GM23338 (cell line): ENCODE measurements at regions not wholly inside any gene's neighbourhood (a gene's known extent, or its start where the extent isn't known, plus 50 kb on each side); places are given as distances from the start of the nearest gene placed in this dataset.

ENCODE experiments used
- ATAC-seq: fragments of 200-7000 bp; cut with Tn5 transposase; 3 replicates; pipeline ENCODE4 v1.9.1; 2020
- DNase-seq: peaks from one replicate; pipeline ENCODE4 v3.0.0-alpha.2; 2015; ENCODE audit warnings: low spot score
- H2AFZ ChIP-seq: fragments of 200-600 bp; sonication (generic); 2 replicates; pipeline ENCODE4 v1.8.0; 2016; ENCODE audit warnings: antibody characterized with exemption, mild to moderate bottlenecking, moderate library complexity
- H3F3A ChIP-seq: fragments of 200-600 bp; sonication (generic); replicated peaks from 2 replicates; pipeline ENCODE4 v1.8.0; 2017; ENCODE audit warnings: antibody characterized with exemption, mixed run types, low read depth
- H3K27ac ChIP-seq: fragments of 200-600 bp; sonication (generic); 2 replicates; pipeline ENCODE4 v1.6.1; 2016; ENCODE audit warnings: low read depth
- H3K27me3 ChIP-seq: fragments of 200-600 bp; sonication (generic); 2 replicates; pipeline ENCODE4 v1.8.0; 2016; ENCODE audit warnings: mild to moderate bottlenecking, mixed run types, moderate library complexity; ENCODE audit not compliant: insufficient read depth
- H3K36me3 ChIP-seq: fragments of 200-600 bp; sonication (generic); 2 replicates; pipeline ENCODE4 v1.8.0; 2016; ENCODE audit warnings: mild to moderate bottlenecking; ENCODE audit not compliant: insufficient read depth
- H3K4me1 ChIP-seq: fragments of 200-600 bp; sonication (generic); 2 replicates; pipeline ENCODE4 v1.8.0; 2016; ENCODE audit warnings: mild to moderate bottlenecking, moderate library complexity; ENCODE audit not compliant: insufficient read depth
- H3K4me2 ChIP-seq: fragments of 200-600 bp; sonication (generic); 2 replicates; pipeline ENCODE4 v1.7.1; 2017; ENCODE audit warnings: mixed run types
- H3K4me3 ChIP-seq: fragments of 200-600 bp; sonication (generic); 2 replicates; pipeline ENCODE4 v1.6.1; 2016; ENCODE audit warnings: mixed run types
- H3K79me2 ChIP-seq: fragments of 200-600 bp; sonication (generic); replicated peaks from 2 replicates; pipeline ENCODE4 v1.8.0; 2017; ENCODE audit warnings: mild to moderate bottlenecking; ENCODE audit not compliant: insufficient read depth
- H3K9me2 ChIP-seq: fragments of 200-600 bp; sonication (generic); 2 replicates; pipeline ENCODE4 v1.8.0; 2017; ENCODE audit not compliant: insufficient read depth
- H4K20me1 ChIP-seq: fragments of 200-600 bp; sonication (generic); replicated peaks from 2 replicates; pipeline ENCODE4 v1.8.0; 2017; ENCODE audit warnings: mild to moderate bottlenecking; ENCODE audit not compliant: insufficient read depth
- H3K27ac Mint-ChIP-seq: 2 replicates; pipeline ENCODE4 v1.8.0; 2020; ENCODE audit warnings: inconsistent platforms, mild to moderate bottlenecking, moderate library complexity, mixed read lengths
- H3K27me3 Mint-ChIP-seq: 3 replicates; pipeline ENCODE4 v1.8.0; 2022; ENCODE audit warnings: low read depth, mild to moderate bottlenecking, moderate library complexity, mixed read lengths, inconsistent platforms; ENCODE audit not compliant: insufficient read depth, poor library complexity
- H3K36me3 Mint-ChIP-seq: 3 replicates; pipeline ENCODE4 v1.8.0; 2021; ENCODE audit warnings: low read depth, mild to moderate bottlenecking, inconsistent platforms, moderate library complexity, mixed read lengths
- H3K4me1 Mint-ChIP-seq: 3 replicates; pipeline ENCODE4 v1.8.0; 2020; ENCODE audit warnings: mild to moderate bottlenecking, inconsistent platforms, mixed read lengths
- H3K4me3 Mint-ChIP-seq: 3 replicates; pipeline ENCODE4 v1.8.0; 2021; ENCODE audit warnings: moderate library complexity, mild to moderate bottlenecking, inconsistent platforms, mixed read lengths
- H3K9me3 Mint-ChIP-seq: 3 replicates; pipeline ENCODE4 v1.8.0; 2020; ENCODE audit warnings: moderate library complexity, mild to moderate bottlenecking, inconsistent platforms, mixed read lengths
- CREB1 ChIP-seq: fragments of 250-450 bp; sonication (Bioruptor Pico); IDR thresholded peaks from 2 replicates; pipeline ENCODE4 v1.5.0; 2020; ENCODE audit warnings: low read depth, mild to moderate bottlenecking, moderate library complexity
- EZH2 ChIP-seq: fragments of 200-600 bp; sonication (generic); IDR thresholded peaks from one replicate; pipeline ENCODE4 v1.8.0; 2017; ENCODE audit warnings: antibody characterized with exemption, mild to moderate bottlenecking, low read depth; ENCODE audit not compliant: unreplicated experiment
- EZH2phosphoT487 ChIP-seq: fragments of 200-600 bp; sonication (generic); IDR thresholded peaks from one replicate; pipeline ENCODE4 v1.8.1; 2018; ENCODE audit warnings: antibody characterized with exemption; ENCODE audit not compliant: unreplicated experiment
- JUNB ChIP-seq: IDR thresholded peaks from one replicate; pipeline ENCODE4 v1.6.1; 2016; ENCODE audit warnings: antibody characterized with exemption; ENCODE audit not compliant: unreplicated experiment
- NANOG ChIP-seq: IDR thresholded peaks from 2 replicates; pipeline ENCODE4 v1.6.1; 2016; ENCODE audit warnings: antibody characterized with exemption, borderline replicate concordance
- POLR2AphosphoS5 ChIP-seq: IDR thresholded peaks from 2 replicates; pipeline ENCODE4 v1.6.1; 2016; ENCODE audit warnings: antibody characterized with exemption, low read depth
- STAT1 ChIP-seq: IDR thresholded peaks from one replicate; pipeline ENCODE4 v1.6.1; 2016; ENCODE audit warnings: antibody characterized with exemption; ENCODE audit not compliant: unreplicated experiment
- ZNF114 ChIP-seq: fragments of 250-450 bp; sonication (Bioruptor Pico); IDR thresholded peaks from 2 replicates; pipeline ENCODE4 v1.5.0; 2020; ENCODE audit warnings: mild to moderate bottlenecking, moderate library complexity
- ZNF331 ChIP-seq: fragments of 250-450 bp; sonication (Bioruptor Pico); IDR thresholded peaks from 2 replicates; pipeline ENCODE4 v1.5.0; 2020; ENCODE audit warnings: low read depth, mild to moderate bottlenecking, moderate library complexity
- TF ChIP-seq, protein P1 (sequence below), 2 experiments: fragments of 200-600 bp in 1 of 2; sonication (generic) in 1 of 2; conservative IDR thresholded peaks; 2 replicates each; pipeline versions ENCODE4 v1.5.1 to v1.6.1; 2016 to 2017; ENCODE audit warnings: antibody characterized with exemption in 2 of 2, low read depth in 2 of 2, mild to moderate bottlenecking in 2 of 2, moderate library complexity in 1 of 2
- TF ChIP-seq, protein P2 (sequence below): fragments of 250-450 bp; sonication (Bioruptor Pico); IDR thresholded peaks from 2 replicates; pipeline ENCODE4 v1.5.0; 2020; ENCODE audit warnings: mild to moderate bottlenecking, moderate library complexity
- TF ChIP-seq, protein P3 (sequence below): IDR thresholded peaks from 2 replicates; pipeline ENCODE4 v1.6.1; 2016; ENCODE audit warnings: antibody characterized with exemption
- TF ChIP-seq, protein P4 (sequence below): IDR thresholded peaks from one replicate; pipeline ENCODE4 v1.6.1; 2018; ENCODE audit warnings: antibody characterized with exemption; ENCODE audit not compliant: unreplicated experiment

DNA sequence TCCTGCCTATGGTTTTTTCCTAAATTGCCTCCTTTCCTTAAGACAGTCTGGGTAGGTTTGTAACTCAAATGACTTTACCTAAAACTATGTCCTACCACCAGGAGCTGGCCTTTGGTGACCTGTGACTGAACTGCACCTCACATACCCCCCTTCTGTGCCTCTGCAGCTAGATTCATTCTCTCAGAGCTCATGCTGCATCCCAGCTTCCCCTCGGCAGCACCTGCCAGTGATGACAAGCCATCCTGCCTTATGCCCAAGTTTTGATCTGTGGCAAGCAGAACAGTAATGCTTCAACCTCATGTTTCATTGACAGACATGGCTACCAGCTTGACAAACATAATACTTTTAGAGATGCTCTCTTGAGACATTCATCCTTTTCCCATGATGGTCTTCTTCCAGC, 141.9 kb downstream of the TSEN15 start:
- Histone ChIP-seq H3K4me3 (no peak overlapping the region), H3K4me1 (no peaks in the 10 kb centered on the region; the same call in 1 of the 2 replicates), H3K79me2 (no peaks in the 10 kb centered on the region), H3K27me3 (no peaks in the 10 kb centered on the region), H3F3A (no peaks in the 10 kb centered on the region), H2AFZ (no peak overlapping the region), H3K9me2 (no peaks in the 10 kb centered on the region), H3K36me3 (no peaks in the 10 kb centered on the region), H3K27ac (no peak overlapping the region), H4K20me1 (no peaks in the 10 kb centered on the region), H3K4me2 (no peak overlapping the region)
- Mint-ChIP-seq H3K9me3 (no peaks in the 10 kb centered on the region), H3K4me1 (0 out of 3 replicates have a peak, but pooled peaks cover 2% of the 10 kb centered on the region), H3K27ac (no peak overlapping the region), H3K4me3 (no peak overlapping the region), H3K27me3 (no peaks in the 10 kb centered on the region), H3K36me3 (no peaks in the 10 kb centered on the region)
- TF ChIP-seq JUNB (no peak), EZH2 (no peak), NANOG (no peak), POLR2AphosphoS5 (no peak), ZNF114 (CRISPR knock-in tag) (no peak), ZNF331 (CRISPR knock-in tag) (no peak), EZH2phosphoT487 (no peak), CREB1 (CRISPR knock-in tag) (no peak), STAT1 (no peak)
- TF ChIP-seq, protein P1, sequence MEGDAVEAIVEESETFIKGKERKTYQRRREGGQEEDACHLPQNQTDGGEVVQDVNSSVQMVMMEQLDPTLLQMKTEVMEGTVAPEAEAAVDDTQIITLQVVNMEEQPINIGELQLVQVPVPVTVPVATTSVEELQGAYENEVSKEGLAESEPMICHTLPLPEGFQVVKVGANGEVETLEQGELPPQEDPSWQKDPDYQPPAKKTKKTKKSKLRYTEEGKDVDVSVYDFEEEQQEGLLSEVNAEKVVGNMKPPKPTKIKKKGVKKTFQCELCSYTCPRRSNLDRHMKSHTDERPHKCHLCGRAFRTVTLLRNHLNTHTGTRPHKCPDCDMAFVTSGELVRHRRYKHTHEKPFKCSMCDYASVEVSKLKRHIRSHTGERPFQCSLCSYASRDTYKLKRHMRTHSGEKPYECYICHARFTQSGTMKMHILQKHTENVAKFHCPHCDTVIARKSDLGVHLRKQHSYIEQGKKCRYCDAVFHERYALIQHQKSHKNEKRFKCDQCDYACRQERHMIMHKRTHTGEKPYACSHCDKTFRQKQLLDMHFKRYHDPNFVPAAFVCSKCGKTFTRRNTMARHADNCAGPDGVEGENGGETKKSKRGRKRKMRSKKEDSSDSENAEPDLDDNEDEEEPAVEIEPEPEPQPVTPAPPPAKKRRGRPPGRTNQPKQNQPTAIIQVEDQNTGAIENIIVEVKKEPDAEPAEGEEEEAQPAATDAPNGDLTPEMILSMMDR (conservative IDR thresholded peaks at IDR 0.05; ENCODE audit: low read depth in 2 of 2): no peak
- TF ChIP-seq, protein P2, sequence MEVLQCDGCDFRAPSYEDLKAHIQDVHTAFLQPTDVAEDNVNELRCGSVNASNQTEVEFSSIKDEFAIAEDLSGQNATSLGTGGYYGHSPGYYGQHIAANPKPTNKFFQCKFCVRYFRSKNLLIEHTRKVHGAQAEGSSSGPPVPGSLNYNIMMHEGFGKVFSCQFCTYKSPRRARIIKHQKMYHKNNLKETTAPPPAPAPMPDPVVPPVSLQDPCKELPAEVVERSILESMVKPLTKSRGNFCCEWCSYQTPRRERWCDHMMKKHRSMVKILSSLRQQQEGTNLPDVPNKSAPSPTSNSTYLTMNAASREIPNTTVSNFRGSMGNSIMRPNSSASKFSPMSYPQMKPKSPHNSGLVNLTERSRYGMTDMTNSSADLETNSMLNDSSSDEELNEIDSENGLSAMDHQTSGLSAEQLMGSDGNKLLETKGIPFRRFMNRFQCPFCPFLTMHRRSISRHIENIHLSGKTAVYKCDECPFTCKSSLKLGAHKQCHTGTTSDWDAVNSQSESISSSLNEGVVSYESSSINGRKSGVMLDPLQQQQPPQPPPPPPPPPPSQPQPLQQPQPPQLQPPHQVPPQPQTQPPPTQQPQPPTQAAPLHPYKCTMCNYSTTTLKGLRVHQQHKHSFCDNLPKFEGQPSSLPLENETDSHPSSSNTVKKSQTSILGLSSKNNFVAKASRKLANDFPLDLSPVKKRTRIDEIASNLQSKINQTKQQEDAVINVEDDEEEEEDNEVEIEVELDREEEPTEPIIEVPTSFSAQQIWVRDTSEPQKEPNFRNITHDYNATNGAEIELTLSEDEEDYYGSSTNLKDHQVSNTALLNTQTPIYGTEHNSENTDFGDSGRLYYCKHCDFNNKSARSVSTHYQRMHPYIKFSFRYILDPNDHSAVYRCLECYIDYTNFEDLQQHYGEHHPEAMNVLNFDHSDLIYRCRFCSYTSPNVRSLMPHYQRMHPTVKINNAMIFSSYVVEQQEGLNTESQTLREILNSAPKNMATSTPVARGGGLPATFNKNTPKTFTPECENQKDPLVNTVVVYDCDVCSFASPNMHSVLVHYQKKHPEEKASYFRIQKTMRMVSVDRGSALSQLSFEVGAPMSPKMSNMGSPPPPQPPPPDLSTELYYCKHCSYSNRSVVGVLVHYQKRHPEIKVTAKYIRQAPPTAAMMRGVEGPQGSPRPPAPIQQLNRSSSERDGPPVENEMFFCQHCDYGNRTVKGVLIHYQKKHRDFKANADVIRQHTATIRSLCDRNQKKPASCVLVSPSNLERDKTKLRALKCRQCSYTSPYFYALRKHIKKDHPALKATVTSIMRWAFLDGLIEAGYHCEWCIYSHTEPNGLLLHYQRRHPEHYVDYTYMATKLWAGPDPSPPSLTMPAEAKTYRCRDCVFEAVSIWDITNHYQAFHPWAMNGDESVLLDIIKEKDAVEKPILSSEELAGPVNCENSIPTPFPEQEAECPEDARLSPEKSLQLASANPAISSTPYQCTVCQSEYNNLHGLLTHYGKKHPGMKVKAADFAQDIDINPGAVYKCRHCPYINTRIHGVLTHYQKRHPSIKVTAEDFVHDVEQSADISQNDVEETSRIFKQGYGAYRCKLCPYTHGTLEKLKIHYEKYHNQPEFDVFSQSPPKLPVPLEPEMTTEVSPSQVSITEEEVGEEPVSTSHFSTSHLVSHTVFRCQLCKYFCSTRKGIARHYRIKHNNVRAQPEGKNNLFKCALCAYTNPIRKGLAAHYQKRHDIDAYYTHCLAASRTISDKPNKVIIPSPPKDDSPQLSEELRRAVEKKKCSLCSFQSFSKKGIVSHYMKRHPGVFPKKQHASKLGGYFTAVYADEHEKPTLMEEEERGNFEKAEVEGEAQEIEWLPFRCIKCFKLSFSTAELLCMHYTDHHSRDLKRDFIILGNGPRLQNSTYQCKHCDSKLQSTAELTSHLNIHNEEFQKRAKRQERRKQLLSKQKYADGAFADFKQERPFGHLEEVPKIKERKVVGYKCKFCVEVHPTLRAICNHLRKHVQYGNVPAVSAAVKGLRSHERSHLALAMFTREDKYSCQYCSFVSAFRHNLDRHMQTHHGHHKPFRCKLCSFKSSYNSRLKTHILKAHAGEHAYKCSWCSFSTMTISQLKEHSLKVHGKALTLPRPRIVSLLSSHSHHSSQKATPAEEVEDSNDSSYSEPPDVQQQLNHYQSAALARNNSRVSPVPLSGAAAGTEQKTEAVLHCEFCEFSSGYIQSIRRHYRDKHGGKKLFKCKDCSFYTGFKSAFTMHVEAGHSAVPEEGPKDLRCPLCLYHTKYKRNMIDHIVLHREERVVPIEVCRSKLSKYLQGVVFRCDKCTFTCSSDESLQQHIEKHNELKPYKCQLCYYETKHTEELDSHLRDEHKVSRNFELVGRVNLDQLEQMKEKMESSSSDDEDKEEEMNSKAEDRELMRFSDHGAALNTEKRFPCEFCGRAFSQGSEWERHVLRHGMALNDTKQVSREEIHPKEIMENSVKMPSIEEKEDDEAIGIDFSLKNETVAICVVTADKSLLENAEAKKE (CRISPR knock-in tag): no peak
- TF ChIP-seq, protein P3, sequence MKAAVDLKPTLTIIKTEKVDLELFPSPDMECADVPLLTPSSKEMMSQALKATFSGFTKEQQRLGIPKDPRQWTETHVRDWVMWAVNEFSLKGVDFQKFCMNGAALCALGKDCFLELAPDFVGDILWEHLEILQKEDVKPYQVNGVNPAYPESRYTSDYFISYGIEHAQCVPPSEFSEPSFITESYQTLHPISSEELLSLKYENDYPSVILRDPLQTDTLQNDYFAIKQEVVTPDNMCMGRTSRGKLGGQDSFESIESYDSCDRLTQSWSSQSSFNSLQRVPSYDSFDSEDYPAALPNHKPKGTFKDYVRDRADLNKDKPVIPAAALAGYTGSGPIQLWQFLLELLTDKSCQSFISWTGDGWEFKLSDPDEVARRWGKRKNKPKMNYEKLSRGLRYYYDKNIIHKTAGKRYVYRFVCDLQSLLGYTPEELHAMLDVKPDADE: no peak
- TF ChIP-seq, protein P4, sequence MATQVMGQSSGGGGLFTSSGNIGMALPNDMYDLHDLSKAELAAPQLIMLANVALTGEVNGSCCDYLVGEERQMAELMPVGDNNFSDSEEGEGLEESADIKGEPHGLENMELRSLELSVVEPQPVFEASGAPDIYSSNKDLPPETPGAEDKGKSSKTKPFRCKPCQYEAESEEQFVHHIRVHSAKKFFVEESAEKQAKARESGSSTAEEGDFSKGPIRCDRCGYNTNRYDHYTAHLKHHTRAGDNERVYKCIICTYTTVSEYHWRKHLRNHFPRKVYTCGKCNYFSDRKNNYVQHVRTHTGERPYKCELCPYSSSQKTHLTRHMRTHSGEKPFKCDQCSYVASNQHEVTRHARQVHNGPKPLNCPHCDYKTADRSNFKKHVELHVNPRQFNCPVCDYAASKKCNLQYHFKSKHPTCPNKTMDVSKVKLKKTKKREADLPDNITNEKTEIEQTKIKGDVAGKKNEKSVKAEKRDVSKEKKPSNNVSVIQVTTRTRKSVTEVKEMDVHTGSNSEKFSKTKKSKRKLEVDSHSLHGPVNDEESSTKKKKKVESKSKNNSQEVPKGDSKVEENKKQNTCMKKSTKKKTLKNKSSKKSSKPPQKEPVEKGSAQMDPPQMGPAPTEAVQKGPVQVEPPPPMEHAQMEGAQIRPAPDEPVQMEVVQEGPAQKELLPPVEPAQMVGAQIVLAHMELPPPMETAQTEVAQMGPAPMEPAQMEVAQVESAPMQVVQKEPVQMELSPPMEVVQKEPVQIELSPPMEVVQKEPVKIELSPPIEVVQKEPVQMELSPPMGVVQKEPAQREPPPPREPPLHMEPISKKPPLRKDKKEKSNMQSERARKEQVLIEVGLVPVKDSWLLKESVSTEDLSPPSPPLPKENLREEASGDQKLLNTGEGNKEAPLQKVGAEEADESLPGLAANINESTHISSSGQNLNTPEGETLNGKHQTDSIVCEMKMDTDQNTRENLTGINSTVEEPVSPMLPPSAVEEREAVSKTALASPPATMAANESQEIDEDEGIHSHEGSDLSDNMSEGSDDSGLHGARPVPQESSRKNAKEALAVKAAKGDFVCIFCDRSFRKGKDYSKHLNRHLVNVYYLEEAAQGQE: no peak
- DNase-seq (no peak), ATAC-seq (no peak)
